Stimulated activated CD4-positive, alpha-beta T cell treated with anti-CD3 and anti-CD28 coated beads, Interleukin-4, amount 100 ng/mL, for 24 hours (primary cell): ENCODE measurements at regions not wholly inside any gene's neighbourhood (a gene's known extent, or its start where the extent isn't known, plus 50 kb on each side); places are given as distances from the start of the nearest gene placed in this dataset.

ENCODE experiments used
- DNase-seq: peaks from one replicate; pipeline ENCODE4 v3.0.0-alpha.2; 2020

DNA sequence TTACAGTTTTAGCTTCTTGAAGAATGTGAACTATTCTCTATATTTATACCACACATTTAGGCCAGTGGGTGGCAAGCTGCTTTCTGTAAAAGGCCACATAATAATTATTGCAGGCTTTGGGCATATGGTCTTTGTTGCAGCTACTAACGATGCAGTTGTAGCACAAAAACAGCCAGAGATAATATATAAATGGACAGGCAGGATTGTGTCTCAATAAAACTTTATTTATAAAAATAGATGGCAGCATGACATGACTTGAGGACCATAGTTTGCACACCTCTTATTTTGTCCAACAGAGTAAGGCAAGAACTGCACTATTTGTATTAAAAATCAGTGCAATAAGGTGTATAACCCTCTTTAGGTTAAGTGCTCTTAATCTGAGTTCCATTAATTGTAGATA is 415.0 kb downstream of the ANXA1 start:
- no peak for DNase-seq

DNA sequence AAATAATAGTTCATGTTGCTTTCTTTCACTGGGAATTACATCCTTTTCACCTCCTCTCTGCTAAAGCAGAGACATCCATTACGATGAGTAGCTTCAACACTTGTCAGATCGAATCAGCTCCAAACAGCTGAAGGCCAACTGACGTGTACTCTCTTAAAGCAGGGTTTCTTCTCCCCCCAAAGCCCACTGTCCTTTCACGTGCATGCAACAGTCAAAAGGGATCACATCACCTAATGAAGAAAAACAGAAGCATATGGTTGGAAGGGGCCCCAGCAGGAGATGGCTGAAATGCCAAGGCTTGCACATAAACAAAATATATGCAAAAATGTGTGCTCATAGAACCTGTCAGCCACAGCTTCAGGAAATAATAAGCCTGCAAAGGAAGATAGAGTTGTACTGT is 421.6 kb downstream of the ANXA1 start:
- no peak for DNase-seq

DNA sequence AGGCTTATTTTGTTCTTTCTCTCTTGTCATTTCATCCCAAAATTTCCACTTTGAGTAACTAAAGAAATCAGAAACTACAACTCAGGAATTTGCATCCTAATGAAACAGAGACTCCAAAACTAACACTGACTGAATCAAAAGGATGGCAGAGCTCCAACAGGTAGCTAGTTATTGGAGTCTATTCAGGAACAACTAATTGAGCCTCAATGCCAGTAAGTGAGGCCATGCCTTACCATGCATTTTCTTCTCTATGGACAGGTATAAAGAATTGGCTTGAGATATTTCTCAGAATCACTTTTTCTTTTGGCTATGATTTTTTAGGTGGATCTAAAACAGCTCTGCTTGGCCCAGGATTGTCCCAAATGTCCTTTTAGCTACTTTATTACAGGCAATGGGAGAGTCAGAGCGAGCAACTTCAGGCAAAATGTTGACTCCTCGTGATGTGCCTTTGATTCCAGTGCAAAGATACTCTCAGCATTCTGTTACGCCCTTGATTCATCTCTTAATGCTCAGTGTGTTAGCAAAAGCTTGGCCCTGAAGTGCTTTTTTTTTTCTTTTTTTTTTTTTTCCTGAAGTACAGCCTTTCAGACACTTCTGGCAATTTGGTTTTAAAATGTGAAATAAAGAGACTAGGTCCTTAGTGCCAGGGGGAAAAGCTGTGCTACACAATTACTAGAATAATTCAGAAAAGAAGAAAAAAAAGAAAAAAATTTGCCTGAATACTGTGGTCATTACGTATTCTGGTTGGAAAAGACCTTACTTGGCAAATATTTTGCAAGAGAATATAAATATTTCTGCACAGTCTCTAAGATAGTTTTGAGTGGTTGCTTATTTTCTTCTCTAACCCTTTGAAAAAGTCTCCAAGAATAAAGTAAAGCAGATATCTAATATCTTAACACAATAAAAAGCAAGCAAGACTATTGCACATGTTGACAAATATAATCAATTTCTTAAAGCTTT is 423.7 kb downstream of the ANXA1 start:
- DNase-seq = no peak

DNA sequence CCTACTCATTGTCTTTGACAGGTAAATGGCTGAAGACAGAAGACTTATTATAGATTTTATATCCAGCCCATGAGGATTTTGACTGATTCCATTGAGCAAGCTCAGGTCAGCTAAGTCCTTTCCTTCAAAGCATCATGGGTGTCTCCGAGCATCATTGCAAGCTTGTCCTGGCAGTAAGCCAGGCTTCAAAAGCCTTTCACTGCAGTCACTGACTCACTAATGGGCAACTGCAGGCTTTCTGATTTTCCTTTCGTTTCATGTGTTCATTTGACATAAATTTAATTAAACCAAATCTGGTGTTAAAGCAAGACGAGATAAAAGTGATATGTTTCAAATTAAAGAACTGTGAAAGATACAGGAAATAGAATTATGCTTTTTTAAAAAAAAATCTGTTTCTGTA is 426.2 kb downstream of the ANXA1 start:
- no peak for DNase-seq

DNA sequence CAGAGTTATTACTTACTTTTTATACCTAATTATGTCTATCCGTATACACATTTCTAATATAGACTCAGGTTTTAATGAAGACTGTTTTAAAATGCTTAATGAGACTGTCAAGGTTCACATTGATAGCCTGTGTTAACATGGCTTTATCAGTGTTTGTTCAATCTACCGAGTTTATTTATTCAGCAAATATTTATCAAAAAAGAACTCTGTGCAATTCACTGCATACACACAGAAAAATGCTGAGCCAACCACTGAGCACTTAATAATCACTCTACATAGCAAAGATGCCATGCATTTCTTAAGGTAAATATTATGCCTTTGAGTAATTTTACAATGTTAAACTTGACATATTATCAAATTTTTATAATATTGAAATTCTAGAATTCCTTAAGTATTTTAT is 428.2 kb downstream of the ANXA1 start:
- DNase-seq = no peak

DNA sequence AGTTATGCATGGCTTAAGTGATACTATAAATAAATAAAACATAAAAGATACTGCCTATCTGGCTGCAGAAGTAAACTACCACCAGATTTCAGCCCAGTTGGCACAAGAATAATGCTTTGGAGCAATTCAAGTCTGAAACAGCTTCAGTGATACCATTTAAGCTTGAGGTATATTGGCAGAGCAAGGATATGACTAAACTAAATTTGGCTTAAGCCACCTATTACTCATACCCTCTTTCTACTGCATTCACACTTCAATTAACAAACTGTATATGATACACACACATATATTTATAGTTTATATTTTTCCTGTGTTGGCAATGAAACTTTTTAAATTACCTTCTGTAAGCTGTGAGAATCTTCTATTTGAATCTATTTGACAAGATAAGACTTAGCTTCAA is 431.9 kb downstream of the ANXA1 start:
- DNase-seq = no peak

DNA sequence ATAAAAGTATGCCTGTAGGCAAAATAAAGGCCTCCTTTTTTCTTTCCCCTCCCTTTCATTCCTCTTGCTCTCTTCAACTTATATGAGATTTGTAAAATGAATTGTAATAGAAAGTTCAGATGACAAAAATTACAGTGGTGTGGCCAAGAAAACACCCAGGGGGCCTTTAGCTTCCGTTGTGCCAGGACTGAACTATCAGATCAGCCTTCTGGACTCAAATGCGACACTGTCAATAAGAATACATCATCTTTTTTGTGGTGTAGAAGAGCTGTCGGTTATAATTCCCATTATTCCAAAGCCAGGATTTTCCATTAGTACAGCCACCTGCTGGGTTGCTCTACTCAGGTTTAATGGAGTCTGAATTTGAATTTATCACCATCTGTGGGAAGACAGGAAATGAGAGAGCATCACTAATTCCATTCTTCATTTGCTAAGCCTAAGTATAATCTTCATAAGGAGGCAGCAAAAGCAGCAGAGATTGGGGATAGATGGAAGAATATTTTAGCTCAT is 443.4 kb downstream of the ANXA1 start:
- no peak for DNase-seq

DNA sequence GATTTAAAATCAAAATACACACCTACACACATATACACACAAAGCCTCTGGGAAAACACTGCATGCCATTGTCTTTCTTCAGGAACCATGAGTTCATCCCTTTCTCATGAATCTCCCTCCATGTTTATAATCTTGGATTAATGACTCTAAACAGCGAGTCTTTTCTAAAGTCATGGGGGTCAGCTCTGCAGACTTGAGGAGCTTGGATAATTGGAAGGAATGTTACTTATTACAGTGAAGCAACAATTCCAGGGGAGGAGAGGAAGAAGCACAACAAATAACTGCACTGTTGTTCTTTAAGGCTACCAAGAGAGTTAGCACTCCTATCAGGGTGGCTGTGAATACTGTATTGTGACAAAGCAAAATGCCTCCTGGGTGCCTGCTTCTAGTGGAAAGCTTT is 444.7 kb downstream of the ANXA1 start:
- no peak for DNase-seq

DNA sequence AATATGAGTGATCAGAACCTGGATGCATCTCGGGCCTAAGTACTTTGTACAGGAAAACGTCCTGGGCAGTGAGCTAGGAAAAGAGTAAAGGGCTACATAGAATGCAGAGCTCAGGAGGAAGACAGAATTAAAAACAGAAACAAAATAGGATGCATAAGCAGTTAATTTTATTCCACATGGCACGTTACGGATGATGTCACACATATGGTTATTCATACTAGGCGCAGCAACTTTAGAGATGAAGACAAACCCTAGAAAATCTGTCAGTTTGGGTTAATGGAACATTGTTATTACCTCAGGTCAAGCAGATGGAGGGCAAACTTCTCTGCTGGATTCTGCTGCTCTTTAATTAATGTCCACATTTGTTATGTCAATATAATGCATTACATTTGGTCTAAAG is 445.4 kb downstream of the ANXA1 start:
- DNase-seq = no peak

DNA sequence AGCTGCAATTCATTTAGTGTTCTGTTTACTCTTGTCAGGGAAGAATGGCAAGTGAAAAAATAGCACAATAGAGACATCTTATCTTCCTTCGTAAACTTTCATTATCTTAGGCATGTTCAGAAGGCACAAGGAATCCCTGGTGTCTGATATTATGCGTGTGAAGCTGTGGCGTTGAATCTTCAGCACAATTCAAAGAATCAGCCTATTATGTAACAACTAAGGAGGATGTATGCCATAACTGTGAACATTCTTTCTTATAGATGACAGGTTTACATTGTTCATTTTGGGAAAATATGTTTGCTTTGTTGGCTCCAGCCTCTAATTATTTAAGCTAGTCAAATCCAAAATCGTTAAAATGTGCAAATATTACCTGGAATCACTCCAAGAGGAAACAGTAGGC is 446.1 kb downstream of the ANXA1 start:
- no peak for DNase-seq

DNA sequence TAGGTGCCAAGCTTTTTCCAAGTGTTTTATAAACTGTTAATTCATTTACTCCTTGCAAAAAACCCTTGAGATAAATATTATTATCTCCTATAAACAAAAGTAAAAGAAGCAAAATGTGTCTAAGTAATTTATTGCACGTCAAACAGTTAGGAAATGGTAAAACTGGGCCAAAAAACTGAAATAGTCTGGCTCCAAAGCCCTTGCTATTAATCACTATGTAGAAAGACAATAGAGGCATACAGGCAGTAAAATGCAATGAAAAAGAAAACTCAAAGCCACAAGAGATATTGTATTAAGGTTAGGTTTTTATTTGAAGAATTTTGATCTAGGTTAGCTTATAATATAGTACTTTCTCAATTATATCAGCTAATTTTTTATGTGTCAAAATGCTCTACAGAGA is 457.7 kb downstream of the ANXA1 start:
- no peak for DNase-seq

DNA sequence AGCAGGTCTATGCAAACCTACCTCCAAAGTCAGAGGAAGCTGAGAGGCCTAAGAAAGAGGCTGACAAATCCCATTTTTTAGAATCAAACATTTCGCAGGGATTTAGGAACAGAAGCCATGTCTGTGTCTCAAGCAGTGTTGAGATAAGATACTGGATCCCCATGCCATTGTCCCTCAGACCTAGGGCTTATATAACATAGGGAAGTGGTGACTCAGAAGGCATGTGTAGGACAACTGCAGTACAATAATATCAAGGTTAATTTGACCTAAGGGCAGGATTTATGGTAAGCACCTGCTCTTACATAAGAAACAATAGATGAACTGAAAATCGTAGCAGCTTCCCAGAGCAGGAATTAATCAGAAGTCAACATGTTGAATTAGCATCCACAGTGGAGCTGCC is 459.4 kb downstream of the ANXA1 start:
- no peak for DNase-seq

DNA sequence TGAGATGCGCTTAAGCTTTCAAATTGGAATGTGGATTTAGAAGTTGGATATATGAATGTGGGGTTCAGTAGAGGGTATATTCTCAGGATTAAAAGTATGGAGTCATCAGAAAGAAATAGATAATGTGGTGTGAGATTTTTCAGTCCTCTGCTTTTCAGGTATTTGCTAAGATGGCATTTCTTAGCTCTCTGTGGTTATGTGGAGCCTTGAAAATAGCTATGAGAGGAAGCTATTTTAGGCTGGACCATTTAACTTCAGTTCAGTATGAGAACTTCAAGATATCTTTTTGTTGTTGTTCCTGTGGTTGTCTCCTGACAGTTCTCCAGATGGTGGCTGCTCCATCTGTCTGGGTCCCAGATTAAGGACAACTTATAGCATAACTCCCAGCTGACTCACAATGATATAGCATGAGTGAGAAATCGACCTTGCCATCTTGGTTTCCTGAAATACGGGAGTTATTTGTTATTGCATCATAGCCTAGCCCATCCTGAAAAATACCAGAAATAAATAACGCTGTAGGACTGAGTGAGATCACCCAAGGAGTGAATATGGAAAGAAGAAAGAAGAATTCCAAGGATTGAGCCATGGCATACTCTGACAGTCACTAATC is 461.5 kb downstream of the ANXA1 start:
- DNase-seq = no peak

DNA sequence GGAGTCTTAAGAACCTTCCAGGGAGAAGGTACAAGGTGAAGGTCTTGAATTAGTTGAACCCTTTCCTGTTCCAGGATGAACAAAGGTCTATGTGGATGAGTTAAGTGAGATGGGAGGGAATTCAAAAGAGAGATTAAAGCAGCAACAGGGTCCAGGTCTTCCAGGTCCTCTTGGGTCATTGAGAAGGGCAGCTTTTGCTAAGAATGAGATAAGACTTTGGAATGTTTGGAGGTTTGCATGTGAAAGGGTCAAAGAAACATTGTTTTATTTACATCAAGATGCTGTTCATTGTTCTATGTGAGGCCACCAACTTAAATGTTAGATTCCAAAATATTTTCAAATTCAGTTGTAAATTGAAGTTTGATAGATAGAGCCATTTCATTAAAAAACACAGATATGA is 463.9 kb downstream of the ANXA1 start:
- DNase-seq = no peak

DNA sequence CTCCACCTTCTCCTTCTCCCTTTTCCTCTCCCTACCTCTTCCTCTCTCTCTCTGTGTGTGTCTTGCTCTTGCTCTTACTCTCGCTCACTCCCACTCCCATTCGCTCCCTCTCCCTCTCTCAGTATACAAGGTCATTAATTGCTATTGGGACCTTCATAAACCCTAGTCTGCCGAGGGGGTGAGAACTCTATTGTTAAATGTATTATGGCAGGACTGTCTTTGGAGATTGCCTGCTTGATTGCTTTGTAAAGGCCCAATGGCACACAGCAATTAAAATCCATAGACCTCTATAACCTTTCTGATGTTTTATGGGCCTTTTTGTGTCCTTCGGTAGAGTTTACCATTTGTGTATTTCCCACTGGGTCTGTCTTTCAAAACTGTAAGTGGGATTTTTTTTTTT is 465.9 kb downstream of the ANXA1 start:
- no peak for DNase-seq

DNA sequence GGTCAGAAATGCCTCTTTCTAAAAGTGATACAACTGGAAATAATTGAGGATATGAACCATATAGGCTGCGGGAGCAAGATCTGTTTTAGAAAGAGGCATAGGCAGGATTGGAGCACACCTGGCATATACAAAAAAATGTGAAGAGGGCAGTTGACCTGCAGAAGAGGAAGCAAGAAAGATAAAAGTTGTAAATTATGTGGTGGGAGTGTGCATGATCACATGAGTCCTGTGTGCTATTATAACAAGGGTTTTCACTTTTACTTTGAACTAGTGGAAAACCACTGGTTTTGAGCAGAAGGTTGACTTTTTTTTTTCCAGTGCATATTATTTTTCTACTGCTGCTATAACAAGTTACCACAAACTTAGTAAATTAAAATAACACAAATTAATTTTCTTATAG is 489.3 kb downstream of the ANXA1 start:
- no peak for DNase-seq

DNA sequence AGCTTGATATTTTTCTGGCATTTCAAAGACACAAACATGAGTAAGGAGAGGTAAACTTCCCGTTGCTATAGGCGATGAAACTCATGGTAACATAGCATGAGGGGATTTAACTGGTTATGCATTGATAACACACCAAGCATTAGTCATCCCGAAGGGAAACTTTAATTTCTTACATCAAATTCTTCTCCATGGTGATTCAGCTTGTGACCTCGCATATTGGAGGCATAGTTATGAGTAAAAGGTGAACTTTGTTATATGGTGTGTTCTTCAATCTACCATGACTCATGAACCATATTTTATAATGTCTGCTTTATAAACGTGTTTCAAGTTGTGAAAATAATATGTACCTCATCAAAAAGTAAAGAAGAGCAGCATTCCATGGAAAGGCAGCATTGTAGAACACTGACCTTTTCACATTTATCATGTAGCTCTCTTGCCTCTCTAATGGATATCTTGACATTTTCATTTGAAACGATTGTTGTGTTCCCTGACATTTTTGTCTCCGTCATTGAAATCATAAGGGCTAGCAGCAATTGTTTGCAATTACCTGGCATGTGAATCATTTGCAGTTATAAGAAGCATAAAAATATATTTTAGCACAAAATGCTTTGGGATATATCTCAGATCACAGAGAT is 491.8 kb downstream of the ANXA1 start:
- DNase-seq = no peak

DNA sequence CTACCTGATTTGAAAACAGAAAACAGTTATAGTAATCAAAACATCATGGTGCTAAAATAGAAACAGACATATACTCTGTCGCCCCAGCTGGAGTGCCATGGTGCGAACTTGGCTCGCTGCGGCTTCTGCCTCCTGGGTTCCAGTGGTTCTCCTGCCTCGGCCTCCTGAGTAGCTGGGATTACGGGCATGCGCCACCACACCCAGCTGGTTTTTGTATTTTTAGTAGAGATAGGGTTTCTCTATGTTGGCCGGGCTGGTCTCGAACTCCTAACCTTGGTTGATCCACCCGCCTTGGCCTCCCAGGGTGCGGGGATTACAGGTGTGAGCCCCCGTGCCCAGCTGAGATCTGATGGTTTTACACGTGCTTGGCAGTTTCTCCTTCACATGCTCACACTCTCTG is 495.9 kb downstream of the ANXA1 start:
- DNase-seq = no peak

DNA sequence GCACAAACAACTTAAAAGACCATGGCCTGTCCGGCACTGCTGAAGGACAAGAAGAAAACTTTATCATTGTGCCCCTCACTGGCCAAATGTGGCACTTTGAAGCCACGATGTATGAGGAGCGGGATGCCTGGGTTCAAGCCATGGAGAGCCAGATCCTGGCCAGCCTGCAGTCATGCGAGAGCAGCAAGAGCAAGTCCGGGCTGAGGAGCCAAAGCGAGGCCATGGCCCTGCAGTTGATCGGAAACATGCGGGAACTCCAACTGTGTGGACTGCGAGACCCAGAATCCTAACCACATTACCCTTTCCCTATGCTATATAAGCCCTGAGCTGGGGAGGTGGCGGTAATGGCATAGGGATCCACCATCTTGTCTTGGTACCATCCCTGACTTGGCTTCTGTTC is 497.9 kb downstream of the ANXA1 start:
- no peak for DNase-seq

DNA sequence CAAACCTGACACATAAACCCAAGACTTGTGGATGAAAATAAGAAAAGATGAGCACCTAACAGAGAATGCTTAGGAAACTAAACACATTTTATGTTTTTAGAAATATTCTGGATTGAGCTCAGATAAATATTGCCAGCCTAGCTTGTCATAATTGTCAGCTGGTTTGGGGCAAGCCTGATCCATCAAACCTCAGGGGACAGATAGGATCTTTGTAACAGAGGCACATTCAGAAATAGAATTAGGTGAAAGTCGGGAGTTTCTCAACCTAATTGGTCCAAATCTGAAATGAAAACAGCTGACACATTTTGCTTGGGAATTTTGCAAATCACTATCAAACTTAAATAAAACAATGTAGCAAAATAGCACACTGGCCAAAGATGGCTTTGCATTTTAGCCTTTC is 503.7 kb downstream of the ANXA1 start:
- DNase-seq = no peak

DNA sequence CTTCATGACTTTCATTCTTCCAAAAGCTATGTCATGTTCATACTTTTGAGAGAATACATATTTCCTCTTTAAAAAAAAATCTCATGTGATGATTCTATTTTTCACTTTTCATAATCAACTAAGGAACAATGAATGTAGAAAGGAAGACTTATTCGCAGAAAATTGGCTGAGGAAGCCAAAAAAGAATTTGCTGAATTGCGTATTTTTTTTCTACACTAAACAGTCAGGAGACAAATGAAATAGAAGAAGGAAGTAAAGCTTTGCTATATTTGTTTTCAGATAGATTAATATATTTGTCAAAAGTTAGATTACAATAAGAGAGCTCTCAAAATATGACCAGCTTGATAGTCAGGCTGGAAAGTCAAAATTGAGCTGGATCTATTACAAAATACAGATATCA is 504.2 kb downstream of the ANXA1 start:
- DNase-seq = no peak

DNA sequence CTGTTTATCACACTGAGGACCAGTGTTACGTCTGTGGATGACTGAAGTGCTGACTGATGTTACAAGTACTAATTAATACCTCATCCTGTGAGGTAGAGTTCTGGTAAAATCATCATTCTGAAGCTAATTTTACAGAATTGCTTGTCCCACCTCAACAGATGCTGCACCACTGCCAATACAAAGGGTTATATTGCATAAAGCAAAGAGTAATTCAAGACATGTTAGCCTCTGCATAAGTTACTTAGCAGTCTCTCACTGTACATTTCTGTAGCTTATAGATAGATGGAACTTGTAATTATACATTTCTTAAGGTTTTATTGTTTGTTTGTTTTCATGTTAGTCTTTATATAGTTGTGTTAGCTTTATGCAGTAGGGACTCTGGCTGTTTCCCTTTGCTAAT is 513.6 kb downstream of the ANXA1 start:
- no peak for DNase-seq

DNA sequence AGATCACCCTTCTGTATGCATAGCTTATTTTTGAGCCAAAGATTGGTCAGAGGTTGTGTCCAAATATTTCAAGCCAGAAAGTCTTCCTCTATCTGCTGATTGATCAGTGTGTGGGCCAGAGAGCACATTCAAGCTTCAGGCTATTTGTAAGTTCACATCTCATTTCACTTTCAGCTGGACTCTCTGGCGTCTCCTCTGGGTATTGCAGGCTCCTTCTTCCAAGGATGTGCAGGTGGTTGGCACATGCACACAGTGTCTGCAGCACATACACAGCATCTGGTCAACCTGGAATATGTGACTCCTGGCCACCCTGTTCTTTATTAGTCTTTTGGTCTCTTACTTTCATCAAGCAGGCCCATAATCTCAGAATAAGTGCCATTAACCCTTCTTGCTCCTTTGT is 516.1 kb downstream of the ANXA1 start:
- no peak for DNase-seq

DNA sequence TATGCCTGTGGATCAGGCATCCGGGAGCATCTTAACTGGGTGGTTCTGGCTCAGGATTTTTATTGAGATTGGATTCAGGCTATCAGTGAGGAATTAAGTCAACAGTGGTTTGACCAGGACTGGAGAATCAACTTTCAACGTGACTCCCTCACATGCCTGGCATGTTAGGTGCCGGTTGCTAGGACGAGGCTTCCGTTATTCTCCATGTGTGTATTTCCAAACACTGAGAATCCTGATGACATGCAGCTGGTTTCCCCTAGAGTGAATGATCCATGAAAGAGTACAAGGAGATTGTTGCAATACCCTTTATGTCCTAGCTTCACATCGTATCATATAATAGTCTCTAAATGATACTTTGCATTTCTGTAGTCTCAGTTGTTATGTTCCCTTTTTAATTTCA is 529.2 kb downstream of the ANXA1 start:
- no peak for DNase-seq
